Fibroblast of skin of right biceps (primary cell): ENCODE measurements at regions not wholly inside any gene's neighbourhood (a gene's known extent, or its start where the extent isn't known, plus 50 kb on each side); places are given as distances from the start of the nearest gene placed in this dataset.
"Not testable (repeated sequence)": the region's sequence is repeated elsewhere in the genome, so short reads cannot be mapped to it uniquely, and the experiment has no call there.

Experiments used
- DNase-seq: peaks from one replicate; pipeline ENCODE4 v3.0.0-alpha.2; 2013

DNA sequence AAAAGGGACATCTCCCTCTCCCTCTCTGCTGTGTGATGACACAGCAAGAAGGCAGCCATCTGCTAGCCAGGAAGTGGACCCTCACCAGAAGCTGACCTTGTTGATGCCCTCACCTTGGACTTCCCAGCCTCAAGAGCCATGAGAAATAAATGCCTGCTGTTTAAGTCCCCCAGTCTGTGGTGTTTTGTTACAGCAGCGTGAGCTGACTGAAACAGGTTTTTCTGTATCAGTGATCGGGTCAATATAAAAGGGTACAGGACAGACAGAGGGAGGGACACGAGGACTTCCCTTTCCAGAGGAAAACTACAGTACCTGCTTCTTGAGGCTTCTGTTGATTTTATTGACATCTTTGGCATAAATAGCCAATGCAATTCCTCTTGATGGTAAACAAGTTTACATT, 510.3 kb upstream of the CHAC2 start:
- DNase-seq = no peak

- no peak for DNase-seq
Observed at GRCh38 chr2:53253244-53253643, 514.4 kb upstream of the CHAC2 start.

GRCh38 chr2:53252115-53252514, 515.5 kb upstream of the CHAC2 start:
- no peak for DNase-seq

GRCh38 chr2:53247956-53248735, 519.5 kb upstream of the CHAC2 start:
- no peak for DNase-seq

DNA sequence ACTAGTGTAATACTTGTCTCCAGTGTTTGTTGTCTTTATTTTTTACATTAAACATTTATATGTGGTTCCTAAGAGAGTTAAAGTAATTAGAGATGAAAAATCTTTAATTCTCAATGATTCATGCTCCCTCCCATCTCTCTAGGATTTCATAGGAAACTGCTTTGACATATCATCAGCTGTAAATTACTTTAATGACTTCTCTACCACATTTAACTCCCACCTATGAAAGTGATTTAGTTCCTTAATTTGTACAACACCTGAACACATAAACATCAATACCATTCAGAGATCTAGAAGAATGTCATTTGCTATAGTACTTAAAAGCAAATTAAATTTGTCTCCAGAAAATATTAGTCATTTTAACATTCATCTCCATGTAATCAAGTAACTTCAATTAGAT, 524.2 kb upstream of the CHAC2 start:
- DNase-seq = no peak

- no peak for DNase-seq
Observed at GRCh38 chr2:53242090-53242489, 525.5 kb upstream of the CHAC2 start.

GRCh38 chr2:53235836-53236582, 531.6 kb upstream of the CHAC2 start:
- DNase-seq = no peak

DNA sequence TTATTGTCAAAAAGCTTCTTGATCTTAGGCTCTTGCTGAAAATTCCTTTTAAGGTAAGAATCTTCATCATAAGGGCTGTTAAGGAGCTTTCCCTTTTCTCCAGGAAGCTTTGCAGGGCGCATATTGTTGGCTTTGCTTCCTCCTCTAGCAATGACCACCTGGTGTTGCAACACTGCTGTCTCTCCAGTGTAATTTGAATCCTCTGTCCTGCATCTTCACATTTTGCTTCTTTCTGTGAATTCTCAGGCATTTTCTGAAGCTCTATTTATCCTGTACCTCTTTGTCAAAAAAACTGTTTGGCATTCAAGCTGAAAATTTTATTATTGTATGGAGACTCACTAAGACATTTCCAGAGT, 533.1 kb upstream of the CHAC2 start:
- peak; percentile 1 for DNase-seq

- DNase-seq = no peak
Observed at GRCh38 chr2:53233759-53234547, 533.7 kb upstream of the CHAC2 start.

- no peak for DNase-seq
Observed at GRCh38 chr2:53231908-53232307, 535.7 kb upstream of the CHAC2 start.

GRCh38 chr2:53230691-53231090, 536.9 kb upstream of the CHAC2 start:
- DNase-seq = no peak

GRCh38 chr2:53227535-53227934, 540.1 kb upstream of the CHAC2 start:
- DNase-seq = no peak

DNA sequence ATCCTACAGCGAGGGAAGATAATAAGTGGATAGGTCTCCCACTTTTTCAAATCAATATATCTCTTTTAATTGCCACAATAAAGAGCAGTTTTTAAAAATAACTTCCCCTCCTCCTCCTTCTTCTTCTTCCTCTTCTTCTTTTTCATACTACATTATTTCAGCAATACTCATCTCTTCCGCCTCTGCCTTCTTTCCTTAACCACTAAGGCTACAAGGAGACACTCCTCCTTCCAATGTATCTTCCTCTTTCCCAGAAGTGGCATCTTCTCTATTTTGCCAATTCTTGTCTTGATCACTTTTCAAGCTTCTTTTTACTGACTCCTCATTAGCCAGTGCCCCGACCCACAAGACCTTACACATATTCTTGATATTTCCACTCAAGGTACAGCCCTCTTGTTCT, 546.6 kb upstream of the CHAC2 start:
- DNase-seq = no peak

DNA sequence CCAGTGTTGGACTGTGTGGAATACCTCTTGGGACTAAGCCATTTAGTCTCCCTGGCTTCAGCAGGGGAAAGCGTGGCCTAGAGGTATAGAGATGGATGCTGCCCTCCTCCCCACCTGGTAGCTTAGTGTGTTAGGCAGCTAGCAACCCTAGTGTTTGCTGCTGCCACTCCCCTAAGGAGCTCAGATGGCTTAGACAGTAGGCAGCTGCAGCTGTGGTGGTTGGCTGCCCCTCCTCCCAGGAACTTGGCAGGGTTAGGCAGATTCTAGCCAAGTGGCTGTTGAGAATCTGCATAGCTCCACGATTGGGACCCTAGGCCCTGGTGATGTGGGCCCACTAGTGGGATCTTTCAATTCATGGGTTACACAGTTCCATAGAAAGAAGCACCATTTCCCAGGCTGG, 550.4 kb upstream of the CHAC2 start:
- DNase-seq = no peak

GRCh38 chr2:53216805-53217204, 550.8 kb upstream of the CHAC2 start:
- DNase-seq = no peak

DNA sequence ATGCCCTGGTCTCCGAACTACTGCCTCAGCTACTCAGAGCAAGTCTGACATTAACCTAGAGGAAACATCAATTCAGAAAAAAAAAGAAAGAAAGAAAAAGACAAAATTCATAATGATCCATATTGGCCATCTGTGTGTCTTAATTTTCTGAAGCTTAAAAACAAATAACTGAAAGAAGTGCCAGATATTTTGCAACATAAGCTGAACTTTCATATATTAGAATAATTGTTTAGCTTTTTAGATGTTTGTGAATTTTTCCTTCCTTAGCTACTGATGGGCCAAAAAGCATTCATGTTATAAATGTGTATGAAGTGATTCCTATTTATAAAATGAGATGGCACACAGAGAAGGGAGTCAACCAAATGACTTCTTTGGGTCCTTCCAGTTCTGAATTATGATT, 555.0 kb upstream of the CHAC2 start:
- DNase-seq = no peak

DNA sequence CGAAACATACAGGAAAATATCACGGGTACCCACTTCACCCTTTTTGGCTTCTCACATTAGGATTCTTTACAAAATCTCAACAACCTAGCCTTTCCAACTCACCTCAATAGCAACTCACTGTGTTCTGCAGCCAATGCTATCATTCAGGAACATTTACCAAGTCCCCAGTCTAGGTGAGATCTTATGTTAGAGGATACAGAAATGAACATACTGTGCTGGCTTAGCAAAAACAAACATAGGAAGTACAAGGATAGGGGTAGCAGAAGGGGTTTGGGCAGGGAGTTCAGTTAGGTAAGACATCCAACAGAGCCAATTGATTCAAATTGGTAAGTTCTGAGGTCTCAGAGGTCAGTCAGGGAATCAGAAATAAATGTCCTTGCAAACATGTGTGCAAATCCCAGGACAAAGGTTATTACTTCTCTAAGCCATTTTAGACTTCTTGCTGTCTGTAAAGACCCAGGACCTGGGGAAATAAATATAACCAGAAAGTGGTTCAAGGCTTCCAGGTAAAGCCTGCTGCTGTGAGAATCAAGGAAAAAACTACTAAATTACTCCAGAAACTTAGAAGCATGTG, 556.3 kb upstream of the CHAC2 start:
- DNase-seq = no peak

DNA sequence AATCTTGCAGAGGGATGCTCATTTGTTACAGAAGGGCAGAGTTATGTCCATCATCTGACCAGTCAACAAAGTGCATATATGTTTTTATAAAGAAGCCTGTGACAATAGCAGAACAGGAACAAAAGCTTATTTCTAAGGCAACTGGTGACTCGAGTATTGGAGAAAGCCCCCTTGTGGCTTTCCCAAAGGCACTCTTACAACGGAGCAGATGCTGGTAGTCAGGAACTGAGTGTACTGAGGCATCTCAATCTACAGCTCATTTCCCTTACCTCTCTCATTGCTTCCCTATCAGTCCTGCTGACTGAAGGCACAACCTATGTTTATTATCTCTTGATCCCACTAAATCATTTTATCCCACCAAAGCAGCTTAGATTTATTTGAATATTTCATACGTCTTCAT, 557.1 kb upstream of the CHAC2 start:
- no peak for DNase-seq

DNA sequence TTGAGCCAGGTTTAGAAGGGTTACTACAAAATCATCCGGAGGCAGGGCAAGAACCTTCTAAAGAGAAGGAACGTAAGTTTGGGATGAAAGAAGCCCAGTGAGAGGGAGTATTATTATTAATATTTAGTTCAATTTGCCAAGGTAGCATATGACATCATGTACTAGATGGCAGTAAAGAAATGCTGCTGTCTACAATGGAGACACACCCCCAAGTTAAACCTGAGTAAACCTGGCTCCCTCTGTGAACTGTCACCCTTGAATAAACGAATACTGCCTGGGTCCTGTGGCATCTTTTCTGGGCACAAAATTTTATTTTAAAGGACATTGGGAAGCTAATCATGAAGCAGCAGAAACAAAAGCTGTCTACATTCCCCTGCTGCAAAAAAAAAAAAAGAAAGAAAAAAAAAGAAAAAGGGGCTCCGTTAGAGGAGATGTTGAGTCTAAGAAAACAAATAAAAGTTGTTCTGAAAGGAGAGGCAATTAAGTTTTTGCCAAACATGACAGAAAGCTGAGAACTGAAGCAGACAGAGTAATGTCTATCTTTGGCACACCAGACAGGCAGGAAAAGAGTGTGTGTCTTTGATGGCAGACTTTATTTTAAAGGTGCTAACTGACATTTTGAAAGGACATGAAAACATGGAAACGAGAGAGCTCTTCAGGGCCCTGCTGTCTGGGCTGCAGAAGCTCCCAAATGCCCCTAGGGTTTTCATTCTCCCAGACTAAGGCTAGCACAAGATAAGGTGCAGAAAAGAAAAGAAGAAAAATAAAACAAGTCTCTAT, 557.7 kb upstream of the CHAC2 start:
- DNase-seq = no peak

DNA sequence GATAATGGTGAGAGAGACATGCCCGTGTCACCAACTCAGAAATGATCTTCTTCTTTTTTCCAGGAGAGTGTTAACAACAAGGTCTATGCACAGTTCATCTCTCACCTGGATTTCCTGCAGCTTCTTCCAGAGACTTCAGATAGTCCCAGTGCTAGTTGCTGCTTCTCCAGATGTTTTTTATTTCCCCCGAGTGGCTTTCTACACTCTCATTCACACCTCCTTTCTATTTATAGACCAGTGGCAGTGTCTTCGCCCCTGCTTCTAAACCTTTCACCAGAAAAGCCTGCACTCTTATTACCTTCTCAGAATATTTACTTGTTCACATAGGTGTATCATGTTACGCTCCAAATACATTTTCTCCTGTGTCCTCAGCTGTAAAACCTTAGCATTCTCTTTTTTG, 558.8 kb upstream of the CHAC2 start:
- DNase-seq = no peak

DNA sequence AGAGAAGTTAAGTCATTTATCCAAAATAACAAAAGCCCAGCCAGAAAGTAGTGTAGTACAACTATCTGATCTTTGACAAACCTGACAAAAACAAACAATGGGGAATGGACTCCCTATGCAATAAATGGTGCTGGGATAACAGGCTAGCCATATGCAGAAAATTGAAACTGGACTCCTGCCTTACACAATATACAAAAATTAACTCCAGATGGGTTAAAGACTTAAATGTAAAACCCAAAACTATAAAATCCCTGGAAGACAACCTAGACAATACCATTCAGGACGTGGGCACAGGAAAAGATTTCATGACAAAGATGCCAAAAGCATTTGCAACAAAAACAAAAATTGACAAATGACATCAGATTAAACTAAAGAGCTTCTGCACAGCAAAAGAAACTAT, 561.4 kb upstream of the CHAC2 start:
- DNase-seq = not testable (repeated sequence)

GRCh38 chr2:53202063-53202462, 565.5 kb upstream of the CHAC2 start:
- DNase-seq = peak; percentile 82

GRCh38 chr2:53200072-53200471, 567.5 kb upstream of the CHAC2 start:
- no peak for DNase-seq
